ENCODE measurements at regions not wholly inside any gene's neighbourhood (a gene's known extent, or its start where the extent isn't known, plus 50 kb on each side); places are given as distances from the start of the nearest gene placed in this dataset.

- DNase-seq (ENCODE audit: low read depth in 2 of 2): no peak
These were observed 557.3 kb upstream of the KCNMB2 start for GRCh38 chr3:177978946-177979345.

GRCh38 chr3:177979703-177980102 is 556.5 kb upstream of the KCNMB2 start:
- no peak for DNase-seq (ENCODE audit: low read depth in 2 of 2)

- no peak for DNase-seq (ENCODE audit: low read depth in 2 of 2)
These were observed 554.7 kb upstream of the KCNMB2 start for GRCh38 chr3:177981576-177981975.

GRCh38 chr3:177982034-177982433 is 554.2 kb upstream of the KCNMB2 start:
- no peak for DNase-seq (ENCODE audit: low read depth in 2 of 2)

GRCh38 chr3:177983320-177983719 is 552.9 kb upstream of the KCNMB2 start:
- DNase-seq (ENCODE audit: low read depth in 2 of 2): no peak

GRCh38 chr3:177992993-177993970 is 543.0 kb upstream of the KCNMB2 start:
- DNase-seq (ENCODE audit: low read depth in 2 of 2): no peak

- no peak for DNase-seq (ENCODE audit: low read depth in 2 of 2)
These were observed 541.3 kb upstream of the KCNMB2 start for GRCh38 chr3:177994976-177995375.

- DNase-seq (ENCODE audit: low read depth in 2 of 2): no peak
These were observed 540.7 kb upstream of the KCNMB2 start for GRCh38 chr3:177995381-177996085.

GRCh38 chr3:178001670-178002101 is 534.5 kb upstream of the KCNMB2 start:
- DNase-seq (ENCODE audit: low read depth in 2 of 2): no peak

- no peak for DNase-seq (ENCODE audit: low read depth in 2 of 2)
These were observed 534.1 kb upstream of the KCNMB2 start for GRCh38 chr3:178002113-178002512.

GRCh38 chr3:178003756-178004155 is 532.5 kb upstream of the KCNMB2 start:
- no peak for DNase-seq (ENCODE audit: low read depth in 2 of 2)

- DNase-seq (ENCODE audit: low read depth in 2 of 2): no peak
These were observed 530.3 kb upstream of the KCNMB2 start for GRCh38 chr3:178005961-178006360.

GRCh38 chr3:178010306-178010705 is 525.9 kb upstream of the KCNMB2 start:
- no peak for DNase-seq (ENCODE audit: low read depth in 2 of 2)

- DNase-seq (ENCODE audit: low read depth in 2 of 2): no peak
These were observed 516.6 kb upstream of the KCNMB2 start for GRCh38 chr3:178019645-178020044.

GRCh38 chr3:178022599-178022998 is 513.6 kb upstream of the KCNMB2 start:
- DNase-seq (ENCODE audit: low read depth in 2 of 2): no peak

GRCh38 chr3:178028933-178029332 is 507.3 kb upstream of the KCNMB2 start:
- DNase-seq (ENCODE audit: low read depth in 2 of 2): no peak

GRCh38 chr3:178036451-178037144 is 499.6 kb upstream of the KCNMB2 start:
- DNase-seq (ENCODE audit: low read depth in 2 of 2): no peak

GRCh38 chr3:178041931-178042330 is 494.3 kb upstream of the KCNMB2 start:
- DNase-seq (ENCODE audit: low read depth in 2 of 2): no peak

- DNase-seq (ENCODE audit: low read depth in 2 of 2): no peak
These were observed 493.9 kb upstream of the KCNMB2 start for GRCh38 chr3:178042376-178042775.

- no peak for DNase-seq (ENCODE audit: low read depth in 2 of 2)
These were observed 493.2 kb upstream of the KCNMB2 start for GRCh38 chr3:178043084-178043483.

- DNase-seq (ENCODE audit: low read depth in 2 of 2): no peak
These were observed 491.9 kb upstream of the KCNMB2 start for GRCh38 chr3:178044320-178044719.

- DNase-seq (ENCODE audit: low read depth in 2 of 2): no peak
These were observed 488.7 kb upstream of the KCNMB2 start for GRCh38 chr3:178047496-178047895.

Measured in stimulated activated CD8-positive, alpha-beta memory T cell treated with anti-CD3 and anti-CD28 coated beads, Interleukin-15, amount 100 ng/mL, for 4 hours (primary cell).